HCT116 (cell line): ENCODE measurements at regions not wholly inside any gene's neighbourhood (a gene's known extent, or its start where the extent isn't known, plus 50 kb on each side); places are given as distances from the start of the nearest gene placed in this dataset.

Experiments
- POLR2A ChIP-seq: IDR thresholded peaks from 2 replicates; pipeline ENCODE4 v1.7.0; 2011; ENCODE audit warnings: borderline replicate concordance; ENCODE audit not compliant: insufficient read depth, insufficient read length; ENCODE audit errors: extremely low read depth
- TF ChIP-seq, protein P1 (sequence below), 3 experiments: fragments of 200-600 bp in 1 of 3; sonication (generic) in 1 of 3; IDR thresholded peaks in 2 of 3; conservative IDR thresholded peaks in 1 of 3; 2 replicates each; pipeline ENCODE4 v1.5.1; 2012 to 2017; ENCODE audit warnings: low read depth in 2 of 3, low read length in 2 of 3, antibody characterized with exemption in 1 of 3, borderline replicate concordance in 1 of 3, control low read depth in 1 of 3, mild to moderate bottlenecking in 1 of 3, mixed read lengths in 1 of 3, mixed run types in 1 of 3, moderate library complexity in 1 of 3; ENCODE audit not compliant: insufficient read depth in 1 of 3

DNA sequence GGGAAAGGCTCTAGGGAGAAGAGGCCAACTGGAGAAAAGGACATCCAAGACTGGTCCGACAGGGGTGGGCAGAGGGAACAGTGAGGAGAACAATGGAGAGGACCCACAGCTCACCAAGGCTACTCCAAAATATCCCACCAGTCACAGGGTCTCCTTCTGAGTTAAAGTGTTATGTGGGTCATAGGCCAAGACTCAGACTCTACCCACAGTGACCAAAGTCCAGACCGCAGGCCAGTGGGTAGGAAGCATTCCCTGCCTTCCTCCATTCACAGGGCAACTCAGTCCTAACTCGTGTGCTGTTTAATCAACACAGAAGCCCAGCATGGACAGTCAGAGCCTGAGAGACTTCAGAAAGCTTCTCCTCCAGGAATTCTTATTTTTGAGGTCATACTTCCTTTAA is 260.6 kb downstream of the SMAD2 start:
- TF ChIP-seq, protein P1, sequence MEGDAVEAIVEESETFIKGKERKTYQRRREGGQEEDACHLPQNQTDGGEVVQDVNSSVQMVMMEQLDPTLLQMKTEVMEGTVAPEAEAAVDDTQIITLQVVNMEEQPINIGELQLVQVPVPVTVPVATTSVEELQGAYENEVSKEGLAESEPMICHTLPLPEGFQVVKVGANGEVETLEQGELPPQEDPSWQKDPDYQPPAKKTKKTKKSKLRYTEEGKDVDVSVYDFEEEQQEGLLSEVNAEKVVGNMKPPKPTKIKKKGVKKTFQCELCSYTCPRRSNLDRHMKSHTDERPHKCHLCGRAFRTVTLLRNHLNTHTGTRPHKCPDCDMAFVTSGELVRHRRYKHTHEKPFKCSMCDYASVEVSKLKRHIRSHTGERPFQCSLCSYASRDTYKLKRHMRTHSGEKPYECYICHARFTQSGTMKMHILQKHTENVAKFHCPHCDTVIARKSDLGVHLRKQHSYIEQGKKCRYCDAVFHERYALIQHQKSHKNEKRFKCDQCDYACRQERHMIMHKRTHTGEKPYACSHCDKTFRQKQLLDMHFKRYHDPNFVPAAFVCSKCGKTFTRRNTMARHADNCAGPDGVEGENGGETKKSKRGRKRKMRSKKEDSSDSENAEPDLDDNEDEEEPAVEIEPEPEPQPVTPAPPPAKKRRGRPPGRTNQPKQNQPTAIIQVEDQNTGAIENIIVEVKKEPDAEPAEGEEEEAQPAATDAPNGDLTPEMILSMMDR (IDR thresholded peaks at IDR 0.05 in 2 of 3, conservative IDR thresholded peaks at IDR 0.05 in 1 of 3; ENCODE audit: borderline replicate concordance in 1 of 3, insufficient read depth in 1 of 3, low read depth in 2 of 3, low read length in 2 of 3), result no peak
- no peak for TF ChIP-seq POLR2A
